ENCODE measurements at regions not wholly inside any gene's neighbourhood (a gene's known extent, or its start where the extent isn't known, plus 50 kb on each side); places are given as distances from the start of the nearest gene placed in this dataset.
A peak's percentile ranks its signal among the peaks of the same experiment; 100 is the strongest.

DNA sequence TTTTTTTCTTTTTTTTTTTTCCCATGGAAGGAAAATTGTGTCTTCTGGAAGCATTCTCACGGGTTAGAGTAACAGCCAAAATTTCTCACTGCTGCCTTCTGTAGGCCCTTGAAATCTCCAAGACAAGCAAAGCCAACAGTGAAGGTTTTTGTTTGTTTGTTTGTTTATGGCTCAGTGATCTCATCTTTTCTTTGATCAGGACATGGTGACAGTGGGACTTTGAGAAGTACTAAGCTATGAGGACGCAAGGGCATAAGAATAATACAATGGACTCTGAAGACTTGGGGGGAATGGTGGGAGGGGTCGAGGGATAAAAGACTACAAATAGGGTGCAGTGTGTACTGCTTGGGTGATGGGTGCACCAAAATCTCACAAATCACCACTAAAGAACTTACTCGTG, 419.4 kb downstream of the PTPRC start:
- DNase-seq (no peak), ATAC-seq (ENCODE audit: insufficient read depth, low read depth) (no peak)
- peaks cover 38% of the 10 kb centered on the region for H3K4me1 ChIP-seq (ENCODE audit: insufficient read depth, low read length)
- no peak overlapping the region for H3K9ac ChIP-seq (ENCODE audit: low read depth, low read length)
- H3K4me2 ChIP-seq (ENCODE audit: insufficient read depth, low read length) = no peak overlapping the region
- no peak overlapping the region for H3K4me3 ChIP-seq (ENCODE audit: low read depth in 1 of 2, low read length in 2 of 2)
- H3K79me2 ChIP-seq (ENCODE audit: insufficient read depth, low read length) = no peaks in the 10 kb centered on the region
- H3K9me3 ChIP-seq (ENCODE audit: insufficient read depth, low read length, severe bottlenecking) = no peaks in the 10 kb centered on the region
- peak overlapping the region; percentile 63 for H3K27ac ChIP-seq (ENCODE audit: low read length)
- no peak for TF ChIP-seq CTCF (IDR thresholded peaks at IDR 0.05; ENCODE audit: borderline replicate concordance, extremely low read depth, low read length, poor library complexity, severe bottlenecking)
- no peak for TF ChIP-seq EZH2 (IDR thresholded peaks at IDR 0.05; ENCODE audit: borderline replicate concordance, low read depth, low read length, severe bottlenecking)
- no peaks in the 10 kb centered on the region for H3K27me3 ChIP-seq (ENCODE audit: insufficient read depth, low read length, poor library complexity)
- H2AFZ ChIP-seq (ENCODE audit: low read depth, low read length) = no peak overlapping the region; the same call in 1 of the 2 replicates
- H3K36me3 ChIP-seq (ENCODE audit: insufficient read depth, low read length) = no peaks in the 10 kb centered on the region
- H4K20me1 ChIP-seq (ENCODE audit: insufficient read depth, low read length) = no peaks in the 10 kb centered on the region

DNA sequence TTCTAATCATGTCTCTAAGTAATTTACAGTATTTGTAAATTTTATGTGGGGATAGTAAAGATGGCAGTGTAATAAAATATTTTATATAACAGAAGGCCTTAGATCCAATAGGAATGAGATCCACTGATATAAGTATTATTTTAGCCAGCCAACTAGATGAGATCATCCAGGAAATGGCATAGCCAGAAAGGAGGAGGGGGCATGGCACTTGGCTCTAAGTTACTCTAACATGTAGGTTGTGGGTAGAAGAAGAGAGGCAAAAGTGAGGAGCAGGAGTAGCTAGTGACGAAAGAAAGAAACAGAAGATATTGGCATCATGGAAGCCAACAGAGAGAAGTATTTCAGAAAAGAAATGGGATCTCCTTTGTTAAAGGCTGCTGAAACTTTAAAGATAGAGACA, 426.1 kb downstream of the PTPRC start:
- ATAC-seq (ENCODE audit: insufficient read depth, low read depth) = peak; percentile 79

DNA sequence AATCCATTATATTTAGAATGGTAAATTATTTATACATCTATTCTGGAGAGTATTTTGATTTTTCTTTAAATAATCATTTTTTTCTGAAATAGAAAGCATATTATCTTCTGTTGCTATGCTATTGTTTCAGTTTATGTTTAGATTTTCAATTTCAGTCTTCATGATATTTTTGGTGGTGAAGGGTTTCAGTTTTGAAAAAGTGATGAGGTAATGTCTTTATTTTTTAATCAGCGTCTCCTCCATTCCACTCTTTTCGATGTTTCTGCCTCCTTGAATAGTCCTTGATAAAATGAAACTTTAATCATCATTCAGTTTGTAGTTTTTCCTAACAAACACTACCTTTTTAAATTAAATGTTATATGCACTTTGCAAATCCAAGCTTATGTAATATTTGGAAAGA, 428.6 kb downstream of the PTPRC start:
- no peaks in the 10 kb centered on the region for H3K36me3 ChIP-seq (ENCODE audit: insufficient read depth, low read length)
- no peak overlapping the region for H2AFZ ChIP-seq (ENCODE audit: low read depth, low read length)
- no peak overlapping the region for H3K4me3 ChIP-seq (ENCODE audit: low read depth in 1 of 2, low read length in 2 of 2)
- H3K4me2 ChIP-seq (ENCODE audit: insufficient read depth, low read length) = peak overlapping the region; percentile 13; the same call in 1 of the 2 replicates
- no peaks in the 10 kb centered on the region for H3K27me3 ChIP-seq (ENCODE audit: insufficient read depth, low read length, poor library complexity)
- H3K9me3 ChIP-seq (ENCODE audit: insufficient read depth, low read length, severe bottlenecking) = no peaks in the 10 kb centered on the region
- ATAC-seq (ENCODE audit: insufficient read depth, low read depth) (no peak), DNase-seq (no peak)
- no peak overlapping the region for H3K9ac ChIP-seq (ENCODE audit: low read depth, low read length)
- no peak for TF ChIP-seq EZH2 (IDR thresholded peaks at IDR 0.05; ENCODE audit: borderline replicate concordance, low read depth, low read length, severe bottlenecking)
- TF ChIP-seq CTCF (IDR thresholded peaks at IDR 0.05; ENCODE audit: borderline replicate concordance, extremely low read depth, low read length, poor library complexity, severe bottlenecking) = no peak
- H3K79me2 ChIP-seq (ENCODE audit: insufficient read depth, low read length) = no peaks in the 10 kb centered on the region
- H3K27ac ChIP-seq (ENCODE audit: low read length) = no peak overlapping the region
- H3K4me1 ChIP-seq (ENCODE audit: insufficient read depth, low read length) = peaks cover 62% of the 10 kb centered on the region
- no peaks in the 10 kb centered on the region for H4K20me1 ChIP-seq (ENCODE audit: insufficient read depth, low read length)

More for the DNA sequence above, 426.1 kb downstream of the PTPRC start:
- Histone ChIP-seq H3K9ac (ENCODE audit: low read depth, low read length) (no peak overlapping the region), H3K27me3 (ENCODE audit: insufficient read depth, low read length, poor library complexity) (no peaks in the 10 kb centered on the region), H3K4me1 (ENCODE audit: insufficient read depth, low read length) (peaks cover 57% of the 10 kb centered on the region), H4K20me1 (ENCODE audit: insufficient read depth, low read length) (no peaks in the 10 kb centered on the region), H3K36me3 (ENCODE audit: insufficient read depth, low read length) (no peaks in the 10 kb centered on the region), H3K79me2 (ENCODE audit: insufficient read depth, low read length) (no peaks in the 10 kb centered on the region), H3K4me2 (ENCODE audit: insufficient read depth, low read length) (no peak overlapping the region; the same call in 1 of the 2 replicates), H3K4me3 (ENCODE audit: low read depth in 1 of 2, low read length in 2 of 2) (no peak overlapping the region), H2AFZ (ENCODE audit: low read depth, low read length) (peak overlapping the region; percentile 61), H3K27ac (ENCODE audit: low read length) (peak overlapping the region; percentile 42), H3K9me3 (ENCODE audit: insufficient read depth, low read length, severe bottlenecking) (no peaks in the 10 kb centered on the region)
- no peak for TF ChIP-seq CTCF (IDR thresholded peaks at IDR 0.05; ENCODE audit: borderline replicate concordance, extremely low read depth, low read length, poor library complexity, severe bottlenecking)
- no peak for TF ChIP-seq EZH2 (IDR thresholded peaks at IDR 0.05; ENCODE audit: borderline replicate concordance, low read depth, low read length, severe bottlenecking)
- DNase-seq = peak; percentile 51

- no peaks in the 10 kb centered on the region for H3K9me3 ChIP-seq (ENCODE audit: insufficient read depth, low read length, severe bottlenecking)
- no peaks in the 10 kb centered on the region for H3K27me3 ChIP-seq (ENCODE audit: insufficient read depth, low read length, poor library complexity)
- no peak overlapping the region for H2AFZ ChIP-seq (ENCODE audit: low read depth, low read length)
- H3K4me3 ChIP-seq (ENCODE audit: low read depth in 1 of 2, low read length in 2 of 2) = no peak overlapping the region
- H4K20me1 ChIP-seq (ENCODE audit: insufficient read depth, low read length) = no peaks in the 10 kb centered on the region
- no peak for TF ChIP-seq CTCF (IDR thresholded peaks at IDR 0.05; ENCODE audit: borderline replicate concordance, extremely low read depth, low read length, poor library complexity, severe bottlenecking)
- TF ChIP-seq EZH2 (IDR thresholded peaks at IDR 0.05; ENCODE audit: borderline replicate concordance, low read depth, low read length, severe bottlenecking) = no peak
- H3K79me2 ChIP-seq (ENCODE audit: insufficient read depth, low read length) = no peaks in the 10 kb centered on the region
- H3K4me2 ChIP-seq (ENCODE audit: insufficient read depth, low read length) = no peak overlapping the region
- no peak for DNase-seq
- peaks cover 54% of the 10 kb centered on the region for H3K4me1 ChIP-seq (ENCODE audit: insufficient read depth, low read length)
- no peak overlapping the region for H3K9ac ChIP-seq (ENCODE audit: low read depth, low read length)
- H3K27ac ChIP-seq (ENCODE audit: low read length) = no peak overlapping the region
- H3K36me3 ChIP-seq (ENCODE audit: insufficient read depth, low read length) = no peaks in the 10 kb centered on the region
- no peak for ATAC-seq (ENCODE audit: insufficient read depth, low read depth)
These were observed 432.2 kb downstream of the PTPRC start for GRCh38 chr1:199071080-199071479.

Data from DND-41 (cell line).